GM19467 (cell line): ENCODE measurements at regions not wholly inside any gene's neighbourhood (a gene's known extent, or its start where the extent isn't known, plus 50 kb on each side); places are given as distances from the start of the nearest gene placed in this dataset.

Experiments
- ATAC-seq: cut with Tn5 transposase; IDR thresholded peaks from one replicate; pipeline ENCODE4 v1.9.1; 2021; ENCODE audit warnings: mild to moderate bottlenecking, moderate library complexity; ENCODE audit not compliant: unreplicated experiment

- no peak for ATAC-seq
Measured at GRCh38 chr7:113825832-113826231, 93.0 kb downstream of the PPP1R3A start.

- ATAC-seq, result no peak
Measured at GRCh38 chr7:113824117-113824823, 94.5 kb downstream of the PPP1R3A start.

GRCh38 chr7:113819474-113819873, 99.3 kb downstream of the PPP1R3A start:
- no peak for ATAC-seq

- ATAC-seq, result no peak
Measured at GRCh38 chr7:113816639-113817038, 102.2 kb downstream of the PPP1R3A start.

GRCh38 chr7:113813471-113813870, 105.3 kb downstream of the PPP1R3A start:
- ATAC-seq, result no peak

GRCh38 chr7:113812591-113813255, 106.1 kb downstream of the PPP1R3A start:
- ATAC-seq, result no peak

- ATAC-seq, result no peak
Measured at GRCh38 chr7:113810080-113810744, 108.6 kb downstream of the PPP1R3A start.

GRCh38 chr7:113809581-113809980, 109.2 kb downstream of the PPP1R3A start:
- no peak for ATAC-seq

GRCh38 chr7:113806633-113807327, 112.0 kb downstream of the PPP1R3A start:
- ATAC-seq, result no peak

- ATAC-seq, result no peak
Measured at GRCh38 chr7:113805976-113806375, 112.8 kb downstream of the PPP1R3A start.

- no peak for ATAC-seq
Measured at GRCh38 chr7:113804475-113805095, 114.2 kb downstream of the PPP1R3A start.

GRCh38 chr7:113801751-113802150, 117.1 kb downstream of the PPP1R3A start:
- no peak for ATAC-seq

GRCh38 chr7:113800826-113801225, 118.0 kb downstream of the PPP1R3A start:
- ATAC-seq, result no peak

- peak; percentile 100 for ATAC-seq
Measured at GRCh38 chr7:113799896-113800295, 118.9 kb downstream of the PPP1R3A start.

GRCh38 chr7:113797420-113798010, 121.3 kb downstream of the PPP1R3A start:
- ATAC-seq, result no peak

GRCh38 chr7:113796557-113796956, 122.3 kb downstream of the PPP1R3A start:
- no peak for ATAC-seq

GRCh38 chr7:113794573-113794972, 124.2 kb downstream of the PPP1R3A start:
- no peak for ATAC-seq

- ATAC-seq, result no peak
Measured at GRCh38 chr7:113793171-113793570, 125.6 kb downstream of the PPP1R3A start.

GRCh38 chr7:113790025-113790424, 128.8 kb downstream of the PPP1R3A start:
- ATAC-seq, result no peak

GRCh38 chr7:113787106-113787505, 131.7 kb downstream of the PPP1R3A start:
- no peak for ATAC-seq

- ATAC-seq, result no peak
Measured at GRCh38 chr7:113784956-113785355, 133.9 kb downstream of the PPP1R3A start.
